Kidney capillary endothelial cell (primary cell): ENCODE measurements at regions not wholly inside any gene's neighbourhood (a gene's known extent, or its start where the extent isn't known, plus 50 kb on each side); places are given as distances from the start of the nearest gene placed in this dataset.

Experiments used
- DNase-seq: peaks from one replicate; pipeline ENCODE4 v3.0.0-alpha.2; 2018; ENCODE audit warnings: low spot score

DNA sequence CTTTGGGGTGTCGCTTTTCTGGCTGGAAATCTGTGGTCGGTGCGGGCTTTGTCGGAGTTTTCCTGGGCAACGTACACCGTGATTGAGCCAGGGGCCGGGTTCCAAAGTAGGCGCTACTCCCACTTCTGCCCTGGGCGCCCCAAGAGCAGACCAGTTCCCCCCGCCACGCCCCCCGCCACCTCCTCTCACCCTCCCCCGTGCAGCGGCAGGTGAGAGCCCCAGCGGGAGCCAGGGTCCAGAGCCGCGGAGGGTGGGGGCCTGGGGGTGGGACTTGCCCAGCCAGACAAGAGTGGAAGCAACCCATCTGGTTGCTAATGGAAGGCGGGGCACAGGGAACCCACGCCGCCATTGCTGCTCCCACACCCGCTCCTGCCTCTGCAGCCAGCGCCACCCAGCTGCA is 2195.9 kb downstream of the PCDH9 start:
- DNase-seq: no peak

DNA sequence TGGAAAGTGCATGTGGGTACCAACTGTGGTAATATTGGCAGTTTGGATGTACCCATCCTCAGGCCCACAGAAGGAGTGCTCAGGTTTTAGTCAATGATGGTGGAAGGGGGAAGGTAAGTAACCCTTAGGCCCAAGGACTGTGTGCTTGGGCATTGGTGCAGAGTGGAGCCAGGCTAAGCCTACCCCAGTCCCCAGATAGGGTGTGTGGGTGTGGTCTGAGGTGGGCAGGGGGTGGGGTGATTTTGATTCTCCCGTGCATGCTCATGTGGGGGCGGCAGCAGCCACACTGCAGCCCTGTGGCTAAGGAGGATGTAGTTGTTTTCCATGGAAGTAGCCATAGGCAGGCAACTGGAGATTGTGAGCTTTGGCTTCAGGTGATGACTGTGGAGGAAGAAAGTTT is 2197.3 kb downstream of the PCDH9 start:
- no peak for DNase-seq

DNA sequence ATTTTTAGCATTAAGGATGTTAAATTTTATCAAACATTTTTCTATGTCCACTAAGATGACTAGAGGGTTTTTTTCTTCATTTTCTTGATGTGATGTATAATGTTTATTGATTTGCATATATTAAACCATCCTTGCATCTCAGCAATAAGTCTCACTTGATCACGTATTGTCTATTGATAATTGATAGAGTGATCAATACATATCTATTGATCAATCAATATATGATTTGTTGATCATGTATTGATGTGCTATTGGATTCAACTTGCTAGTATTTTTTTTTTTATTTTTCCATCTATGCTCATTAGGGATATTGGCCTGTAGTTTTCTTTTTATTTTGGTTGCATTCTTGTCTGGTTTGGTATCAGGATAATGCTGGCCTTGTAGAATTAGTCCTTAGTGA is 2202.0 kb downstream of the PCDH9 start:
- DNase-seq: no peak

DNA sequence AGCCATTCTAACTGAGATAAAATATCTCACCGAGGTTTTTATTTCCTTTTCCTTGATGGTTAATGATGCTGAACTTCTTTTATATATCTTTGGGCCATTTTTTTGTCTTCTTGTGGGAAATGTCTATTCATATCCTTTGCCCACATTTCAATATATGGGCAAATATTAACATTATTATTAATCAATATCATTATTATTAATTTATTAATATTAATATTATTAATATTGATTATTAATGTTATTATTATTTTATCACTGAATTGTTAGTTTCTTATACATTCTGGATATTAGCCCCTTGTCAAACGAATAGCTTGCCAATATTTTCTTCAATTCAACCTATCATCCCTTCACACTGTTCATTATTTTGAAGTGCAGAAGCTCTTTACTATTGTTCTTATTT is 2203.6 kb downstream of the PCDH9 start:
- DNase-seq: no peak

DNA sequence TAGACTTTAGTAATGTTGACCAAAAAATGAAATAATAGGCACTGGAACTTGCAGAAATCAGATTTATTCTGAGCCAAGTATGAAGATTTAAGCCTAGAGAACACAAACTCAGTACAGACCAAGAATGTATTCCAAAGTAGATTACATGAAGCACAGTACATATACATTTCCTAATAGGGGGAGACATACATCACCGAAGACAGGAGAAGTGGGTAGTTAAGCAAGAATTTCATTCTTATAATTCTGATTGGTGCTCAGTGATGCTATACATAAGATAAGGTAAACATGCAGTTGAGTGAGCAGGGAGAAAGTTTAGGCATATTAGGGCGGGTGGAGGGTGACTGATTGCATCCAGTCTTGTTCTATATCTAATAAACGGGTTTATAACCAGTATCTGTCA is 2218.8 kb downstream of the PCDH9 start:
- DNase-seq: no peak

DNA sequence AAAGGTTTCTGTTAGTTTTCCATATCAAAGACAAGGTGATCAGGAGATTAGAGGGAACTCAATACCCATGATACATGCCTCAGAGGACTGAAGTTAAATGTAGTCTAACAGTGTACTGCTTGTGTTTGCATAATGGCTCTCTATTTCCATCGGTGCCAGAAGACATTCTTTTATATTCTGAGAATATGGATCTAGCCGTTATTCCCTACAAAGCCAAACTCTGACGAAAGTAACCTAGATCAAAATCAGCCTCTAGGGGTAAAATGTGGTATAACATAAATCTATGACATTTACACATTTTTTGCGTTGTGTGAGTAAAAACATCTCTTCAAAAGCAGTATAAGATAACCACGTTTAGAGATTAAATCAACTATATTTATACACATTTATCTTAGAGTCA is 2232.7 kb downstream of the PCDH9 start:
- DNase-seq: no peak

DNA sequence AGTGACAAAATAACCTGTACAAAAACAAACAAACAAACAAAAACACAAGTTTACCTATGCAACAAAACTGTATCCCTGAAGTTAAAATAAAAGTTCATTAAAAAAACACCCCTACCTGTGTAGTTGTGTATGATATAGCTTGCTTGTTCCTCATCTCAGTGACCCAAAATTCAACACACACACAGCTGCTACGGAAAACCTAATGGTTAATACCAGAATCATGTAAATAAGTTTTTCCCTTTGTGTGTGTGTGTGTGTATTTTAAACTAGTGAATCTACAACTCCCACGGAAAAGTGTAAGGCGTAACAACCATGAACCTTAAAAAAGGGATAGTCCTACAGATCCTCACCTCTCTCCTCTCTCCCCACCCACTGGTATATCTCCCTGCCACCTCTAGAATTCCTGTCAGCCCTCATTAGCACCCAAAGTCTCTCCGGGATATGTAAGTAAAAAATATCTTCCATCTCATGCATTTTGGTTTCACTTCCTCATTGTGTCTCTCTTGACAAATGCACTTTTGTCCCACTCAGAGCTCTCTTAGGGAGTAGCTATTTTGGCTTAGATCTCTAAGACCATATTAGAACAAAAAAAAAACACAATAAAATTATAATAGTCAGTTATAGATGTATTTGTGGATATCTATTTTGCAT is 2236.5 kb downstream of the PCDH9 start:
- DNase-seq: no peak

DNA sequence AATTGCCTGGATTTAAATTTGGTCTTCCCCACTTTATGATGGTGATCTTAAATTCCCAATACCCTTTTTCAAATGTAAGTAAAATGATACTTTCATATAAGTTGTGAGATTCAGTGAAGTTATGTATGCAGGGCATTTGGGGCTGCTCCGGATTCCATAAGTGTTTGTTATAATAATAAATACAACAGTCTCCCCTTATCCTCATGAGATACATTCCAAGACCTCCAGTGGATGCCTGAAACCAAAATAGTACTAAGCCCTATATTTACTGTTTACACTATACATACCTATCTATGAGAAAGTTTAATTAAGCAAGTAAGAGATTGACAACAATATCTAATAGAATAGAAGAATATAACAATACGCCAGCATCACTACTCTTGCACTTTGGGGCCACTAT is 2237.8 kb downstream of the PCDH9 start:
- DNase-seq: no peak

DNA sequence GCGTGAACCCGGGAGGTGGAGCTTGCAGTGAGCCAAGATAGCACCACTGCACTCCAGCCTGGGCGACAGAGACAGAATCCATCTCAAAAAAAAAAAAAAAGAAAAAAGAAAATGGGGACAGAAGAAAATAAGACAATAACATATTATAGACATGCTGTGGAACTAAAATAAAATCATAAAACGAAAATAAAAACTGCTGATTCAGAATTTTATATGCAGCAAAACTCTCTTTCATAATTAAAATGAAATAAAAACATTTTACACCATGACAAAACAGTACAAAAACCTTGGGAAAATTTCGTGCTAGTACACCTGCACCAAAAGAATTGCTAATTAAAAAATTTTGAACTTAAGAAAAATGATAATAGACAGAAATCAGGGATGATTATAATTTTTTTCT is 2245.1 kb downstream of the PCDH9 start:
- no peak for DNase-seq

DNA sequence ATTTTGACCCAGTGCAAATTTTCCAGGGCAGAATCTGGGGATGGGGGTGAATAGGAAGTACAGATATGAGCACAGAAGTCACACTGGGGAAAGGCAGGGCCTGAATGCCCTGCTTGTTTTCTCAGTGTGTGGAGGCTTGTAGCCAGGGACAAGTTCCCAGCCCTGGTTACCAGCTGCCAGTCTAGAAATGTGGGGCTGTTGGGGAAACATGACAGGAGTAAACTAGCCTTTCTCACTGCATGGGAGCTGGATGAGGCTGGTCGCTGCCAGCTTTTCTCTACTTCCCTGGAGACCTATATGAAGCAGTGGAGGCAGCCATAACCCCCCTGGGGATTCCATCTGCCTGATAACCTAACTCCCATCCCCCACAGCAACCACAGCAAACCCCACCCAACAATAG is 2267.7 kb downstream of the PCDH9 start:
- no peak for DNase-seq

DNA sequence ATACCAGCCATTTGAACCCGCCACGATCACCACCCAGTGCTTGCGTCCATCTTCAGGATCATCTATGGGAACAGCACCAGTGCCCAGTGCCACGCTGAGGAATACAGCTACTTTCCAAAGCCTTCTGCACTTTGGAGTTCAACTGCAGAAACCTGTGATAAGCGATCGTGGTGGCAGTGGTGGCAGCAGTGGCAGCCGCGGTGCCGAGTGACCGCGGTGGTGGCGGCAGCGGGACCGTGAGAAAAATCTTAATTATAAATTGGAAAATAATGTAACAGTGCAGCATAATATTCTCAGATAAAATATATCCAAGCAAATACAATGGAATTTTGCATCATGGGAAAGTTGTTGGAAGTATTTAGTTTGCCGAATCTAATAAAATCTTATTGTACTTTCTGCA is 2270.9 kb downstream of the PCDH9 start:
- DNase-seq: no peak

DNA sequence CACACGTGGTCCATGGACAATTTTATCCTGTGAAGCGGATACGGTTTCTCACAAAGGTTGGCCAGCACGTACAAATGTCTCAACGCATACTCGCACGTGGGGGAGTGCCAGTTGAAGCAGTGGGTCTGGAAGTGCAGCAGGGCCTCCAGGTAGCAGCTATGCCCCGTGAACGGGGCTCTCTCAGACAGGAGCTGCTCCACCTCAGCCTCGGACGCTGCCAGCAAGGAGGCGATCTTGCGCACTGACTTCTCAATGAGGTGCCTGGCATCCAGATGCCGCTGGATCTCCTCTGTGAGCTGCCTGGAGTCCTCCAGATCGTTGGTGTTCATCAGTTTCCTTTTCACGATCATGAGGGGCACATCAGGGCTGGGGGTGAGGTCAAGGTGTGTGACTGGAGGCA is 2272.0 kb downstream of the PCDH9 start:
- DNase-seq: no peak

DNA sequence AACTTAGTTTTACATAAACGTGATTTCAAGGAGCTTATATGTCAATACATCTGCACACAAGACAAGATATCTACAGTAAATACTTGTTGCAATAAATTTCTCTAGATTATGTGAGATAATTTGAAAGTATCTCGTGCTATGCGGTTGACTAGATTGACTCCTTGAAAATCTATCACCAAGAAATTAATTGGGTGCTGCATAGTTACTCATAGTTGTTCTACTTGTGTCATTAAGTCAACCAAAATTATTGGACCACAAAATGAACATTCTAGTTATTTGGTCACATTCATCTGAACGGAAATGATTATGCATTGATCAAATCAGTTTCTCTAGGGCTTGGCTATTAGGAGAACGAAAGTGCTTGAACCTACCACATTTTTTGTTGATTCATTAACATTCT is 2291.5 kb downstream of the PCDH9 start:
- no peak for DNase-seq

DNA sequence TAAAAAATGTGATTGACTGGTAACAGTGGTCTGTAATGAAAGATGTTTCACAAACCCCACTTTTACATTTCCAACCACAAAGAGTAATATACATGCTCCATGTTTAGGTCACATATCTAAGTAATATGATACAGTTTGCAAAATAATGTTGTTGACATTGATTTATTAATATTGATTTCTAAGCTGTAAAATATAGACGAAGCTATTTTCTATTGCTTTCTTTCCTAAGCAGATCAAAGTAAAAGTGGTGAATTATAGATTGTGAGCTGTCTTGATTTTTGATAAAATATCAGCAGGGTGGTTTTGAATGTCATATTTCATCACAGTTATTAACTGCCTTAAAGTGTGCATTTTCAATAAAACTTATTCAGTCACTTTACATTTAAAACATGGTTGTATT is 2292.8 kb downstream of the PCDH9 start:
- no peak for DNase-seq

DNA sequence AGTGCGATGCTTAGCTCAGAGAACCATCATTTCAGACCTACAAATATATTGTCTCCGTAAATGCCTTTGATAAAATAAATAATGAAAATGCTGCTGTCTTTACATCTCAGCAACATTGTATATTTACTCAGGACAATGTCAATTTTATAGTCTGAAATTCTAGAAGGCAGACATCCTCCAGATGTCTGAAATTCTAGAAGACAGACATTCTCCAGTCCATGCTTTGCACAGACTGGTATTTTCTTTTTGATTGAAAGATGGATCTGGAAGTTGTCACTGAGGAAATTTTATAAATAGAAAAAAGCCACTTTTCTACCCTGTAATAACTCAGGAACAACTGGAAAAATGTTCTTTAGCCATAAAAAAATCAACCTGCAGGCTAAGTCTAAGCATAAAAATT is 2293.3 kb downstream of the PCDH9 start:
- DNase-seq: no peak

DNA sequence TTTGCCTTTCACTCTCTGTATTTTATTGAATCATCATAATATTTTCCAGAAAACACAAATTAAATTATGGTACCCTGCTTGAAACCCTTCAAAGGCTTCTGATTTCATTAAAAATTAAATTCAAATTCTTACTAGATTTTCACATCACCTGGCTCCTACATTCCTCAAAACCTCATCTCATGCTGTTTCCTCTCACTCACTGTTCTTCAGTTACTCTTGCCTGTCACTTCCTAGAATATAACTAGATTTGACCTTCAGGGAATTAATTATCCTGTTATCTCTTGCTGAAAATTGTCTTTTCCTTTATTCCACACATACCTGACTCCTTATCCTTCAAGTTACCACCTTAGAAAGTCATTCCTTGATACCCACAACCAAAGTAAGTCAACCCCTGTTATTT is 2294.7 kb downstream of the PCDH9 start:
- no peak for DNase-seq

DNA sequence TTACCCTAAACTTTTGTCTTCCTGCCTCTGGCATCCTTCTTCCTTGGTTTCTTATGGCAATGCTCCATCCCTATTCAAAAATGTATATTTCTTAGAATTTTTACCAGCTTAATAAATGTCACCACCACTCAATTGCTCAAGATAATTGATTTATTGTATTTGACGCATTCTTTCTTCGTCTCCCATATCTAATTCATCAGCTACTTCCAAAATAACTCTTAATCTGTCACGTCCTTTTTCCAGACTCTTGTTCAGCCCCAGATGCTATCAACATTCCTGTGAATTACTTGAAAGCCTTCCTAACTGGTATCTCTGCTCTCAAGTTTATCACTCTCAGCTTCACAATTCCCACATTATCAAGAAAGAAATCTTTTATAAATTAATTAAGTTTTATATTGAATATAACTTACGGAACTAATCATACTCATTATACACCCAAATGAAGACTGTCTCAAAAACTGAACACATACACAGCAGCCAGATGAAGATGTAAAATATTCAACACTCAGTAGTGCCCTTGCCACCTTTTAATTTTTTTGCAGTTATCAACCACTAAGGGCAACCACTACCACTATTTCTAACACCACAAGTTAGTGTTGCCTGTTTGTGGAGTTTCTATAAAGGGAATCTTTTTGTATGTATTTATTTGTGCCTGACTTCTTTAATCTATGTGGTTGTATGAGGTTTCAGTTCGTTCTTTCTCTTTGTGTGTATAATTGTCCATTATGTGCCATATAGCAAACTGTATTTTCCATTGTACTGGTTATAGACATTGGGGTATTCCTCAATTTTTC is 2295.4 kb downstream of the PCDH9 start:
- DNase-seq: no peak

DNA sequence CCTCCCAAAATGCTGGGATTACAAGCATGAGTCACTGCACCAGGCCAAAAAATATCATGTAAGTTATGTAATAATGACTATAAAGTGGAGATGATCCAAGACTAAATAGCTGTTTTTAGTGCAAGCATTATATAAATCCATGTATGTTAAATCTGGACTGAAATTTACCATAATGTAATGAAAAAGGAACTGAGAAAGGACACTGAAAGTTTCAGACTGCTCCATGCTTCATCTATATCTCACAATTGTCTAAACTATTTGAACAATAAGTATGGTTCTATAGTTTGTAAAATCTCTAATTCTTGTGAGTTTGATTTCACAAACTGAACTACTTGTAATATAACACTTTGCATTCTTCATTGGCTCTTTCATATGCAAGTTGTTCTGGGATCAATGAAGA is 2299.5 kb downstream of the PCDH9 start:
- DNase-seq: no peak

DNA sequence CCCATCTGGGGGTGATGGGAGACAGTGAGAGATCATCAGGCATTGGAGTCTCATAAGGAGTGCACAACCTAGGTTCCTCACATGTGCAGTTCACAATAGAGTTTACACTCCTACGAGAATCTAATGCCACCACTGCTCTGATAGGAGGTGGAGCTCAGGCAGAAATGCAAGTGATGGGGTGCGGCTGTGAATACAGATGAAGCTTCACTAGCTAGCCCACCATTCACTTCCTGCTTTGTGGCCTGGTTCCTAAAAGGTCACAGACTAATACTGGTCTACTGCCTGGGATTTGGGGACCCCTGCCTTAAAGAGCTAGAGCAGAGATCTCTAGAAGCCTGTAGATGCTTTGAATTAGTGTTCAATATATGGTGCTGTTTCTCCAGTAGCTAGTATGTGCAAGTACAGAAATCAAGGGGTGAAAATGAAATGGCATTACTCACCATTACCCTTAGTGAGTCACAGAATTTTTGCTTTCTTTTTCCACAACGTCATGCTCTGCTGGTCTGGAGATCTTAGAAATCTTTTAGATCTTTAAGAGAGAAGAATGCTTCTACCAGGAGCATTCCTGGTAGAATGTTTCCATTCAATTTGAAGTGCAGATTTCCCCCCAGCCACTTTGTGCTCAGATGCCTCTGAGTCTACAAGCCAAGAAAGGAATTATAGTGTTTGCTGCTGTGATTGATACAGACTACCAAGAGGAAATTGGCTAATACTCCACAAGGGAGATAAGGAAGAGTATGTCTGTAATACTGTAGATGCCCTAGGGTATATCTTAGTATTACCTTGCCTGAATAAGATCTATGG is 2301.2 kb downstream of the PCDH9 start:
- DNase-seq: peak; percentile 40

DNA sequence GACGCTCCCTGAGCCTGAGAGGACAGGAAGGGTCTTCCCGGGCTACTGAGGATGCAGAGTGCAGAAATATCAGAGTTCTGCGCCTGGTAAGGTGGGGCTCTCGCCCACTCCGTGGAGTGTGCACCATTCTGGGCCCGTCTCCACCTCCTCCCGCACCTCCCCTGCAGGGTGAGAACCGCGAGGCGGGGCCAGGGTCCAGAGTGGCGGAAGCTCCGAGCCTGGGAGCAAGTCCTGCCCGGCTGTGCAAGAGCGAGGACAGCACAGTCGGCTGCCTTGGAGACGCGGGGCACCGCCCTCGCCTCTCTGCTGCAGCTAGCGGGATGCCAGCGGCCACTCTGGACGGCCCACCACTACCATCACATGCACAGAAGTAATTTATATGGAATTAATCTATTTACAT is 2304.4 kb downstream of the PCDH9 start:
- no peak for DNase-seq

DNA sequence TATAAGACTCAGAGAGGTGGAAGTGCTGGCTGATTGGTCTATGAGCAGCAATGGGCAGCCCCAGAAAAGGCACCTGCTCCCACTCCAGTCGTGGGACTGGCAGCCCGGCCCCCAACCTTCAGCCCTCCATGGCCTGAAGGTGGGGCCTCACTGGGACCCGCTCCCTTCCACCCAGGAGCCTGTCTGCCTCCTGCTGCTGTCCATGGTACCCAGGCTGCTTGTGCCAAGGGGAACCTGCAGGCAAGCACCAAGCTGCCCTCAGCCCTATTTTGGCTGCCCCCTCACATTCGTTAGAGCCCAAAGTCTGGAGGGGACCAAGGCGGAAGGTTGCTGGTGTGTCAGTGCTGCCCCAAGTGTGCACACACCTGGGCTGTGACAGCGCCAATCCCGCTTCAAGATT is 2304.9 kb downstream of the PCDH9 start:
- no peak for DNase-seq

DNA sequence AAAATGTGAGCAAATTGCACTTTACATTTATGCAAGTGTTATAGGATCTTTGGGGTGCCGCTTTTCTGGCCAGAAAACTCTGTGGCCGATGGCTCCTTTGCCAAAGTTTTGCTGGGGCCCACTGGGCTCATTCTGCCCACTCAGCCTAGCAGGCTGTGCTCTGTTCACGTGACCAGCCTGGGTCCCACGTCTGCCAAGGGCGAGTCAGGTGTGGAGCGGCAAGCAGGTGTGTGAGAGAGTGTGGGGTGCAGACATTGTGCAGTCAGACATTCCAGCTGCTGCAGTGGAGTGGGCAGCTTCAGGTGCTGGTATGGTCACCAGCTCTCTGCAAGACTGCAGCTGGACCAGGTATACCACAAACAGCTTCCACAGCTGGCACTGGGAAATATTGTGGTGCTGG is 2305.7 kb downstream of the PCDH9 start:
- DNase-seq: no peak

DNA sequence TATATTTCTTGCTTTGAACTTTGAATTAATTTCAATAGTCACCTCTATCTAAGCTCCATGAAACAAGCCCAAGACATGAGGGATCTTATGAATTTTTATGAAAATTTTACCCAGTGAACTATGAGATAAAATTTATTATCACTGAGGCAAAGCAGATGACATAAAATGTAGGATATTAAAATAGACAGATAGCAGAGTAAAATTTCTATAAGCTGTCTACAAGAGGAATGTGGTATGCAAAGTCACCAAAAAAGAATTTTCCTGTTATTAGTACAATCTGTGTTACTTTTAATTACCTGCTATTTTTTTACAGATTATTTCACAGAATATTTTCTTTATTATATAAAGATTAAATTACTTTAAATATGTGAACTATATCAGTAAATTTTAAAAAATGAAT is 2312.6 kb downstream of the PCDH9 start:
- no peak for DNase-seq
